ENCODE measurements at regions not wholly inside any gene's neighbourhood (a gene's known extent, or its start where the extent isn't known, plus 50 kb on each side); places are given as distances from the start of the nearest gene placed in this dataset.

DNA sequence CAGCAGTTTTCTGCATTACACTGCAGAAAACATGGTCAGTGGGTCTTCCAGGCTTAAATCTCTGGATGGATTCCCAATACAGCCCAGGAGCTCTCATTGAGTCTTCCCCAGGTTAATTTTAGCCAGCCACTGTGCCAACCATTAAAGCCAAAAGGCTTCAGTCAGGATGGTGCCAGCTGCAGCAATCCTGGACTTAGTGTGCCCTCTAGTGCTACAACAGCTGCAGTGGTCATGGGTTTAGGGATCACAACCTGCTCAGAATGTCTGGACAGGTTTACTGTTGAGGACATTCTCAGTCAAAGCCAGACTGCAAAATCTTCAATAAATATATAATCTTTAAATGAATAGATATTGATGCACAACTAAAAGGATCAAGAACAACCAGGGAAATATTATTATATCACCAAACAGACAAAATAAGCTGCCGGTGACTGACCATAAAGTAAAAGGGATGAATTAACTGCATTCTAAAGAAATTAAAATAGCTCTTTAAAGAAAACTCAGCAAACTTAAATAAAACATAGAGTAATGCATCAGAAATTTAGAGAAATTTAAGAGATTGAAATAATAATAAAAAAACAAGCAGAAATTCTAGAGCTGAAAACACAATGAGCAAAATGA, 639.9 kb downstream of the SPOCK3 start (continued):
- TF ChIP-seq DNMT1 (IDR thresholded peaks at IDR 0.05) (no peak), ESRRA (IDR thresholded peaks at IDR 0.05; ENCODE audit: borderline replicate concordance, low read depth) (no peak), THRAP3 (IDR thresholded peaks at IDR 0.05; ENCODE audit: borderline replicate concordance) (no peak), OTX1 (CRISPR knock-in tag; IDR thresholded peaks at IDR 0.05) (no peak), ZNF311 (CRISPR knock-in tag; IDR thresholded peaks at IDR 0.05) (no peak), ETV6 (IDR thresholded peaks at IDR 0.05; ENCODE audit: borderline replicate concordance in 1 of 2, low read depth in 2 of 2, low read length in 1 of 2) (no peak), ETV6 (CRISPR knock-in tag; IDR thresholded peaks at IDR 0.05; ENCODE audit: borderline replicate concordance) (no peak), CREB1 (IDR thresholded peaks at IDR 0.05) (no peak), CREB1 (CRISPR knock-in tag; IDR thresholded peaks at IDR 0.05) (no peak), KLF1 (tag; IDR thresholded peaks at IDR 0.05) (no peak), KLF13 (tag; IDR thresholded peaks at IDR 0.05; ENCODE audit: borderline replicate concordance, low read depth) (no peak)
- TF ChIP-seq, protein P1, sequence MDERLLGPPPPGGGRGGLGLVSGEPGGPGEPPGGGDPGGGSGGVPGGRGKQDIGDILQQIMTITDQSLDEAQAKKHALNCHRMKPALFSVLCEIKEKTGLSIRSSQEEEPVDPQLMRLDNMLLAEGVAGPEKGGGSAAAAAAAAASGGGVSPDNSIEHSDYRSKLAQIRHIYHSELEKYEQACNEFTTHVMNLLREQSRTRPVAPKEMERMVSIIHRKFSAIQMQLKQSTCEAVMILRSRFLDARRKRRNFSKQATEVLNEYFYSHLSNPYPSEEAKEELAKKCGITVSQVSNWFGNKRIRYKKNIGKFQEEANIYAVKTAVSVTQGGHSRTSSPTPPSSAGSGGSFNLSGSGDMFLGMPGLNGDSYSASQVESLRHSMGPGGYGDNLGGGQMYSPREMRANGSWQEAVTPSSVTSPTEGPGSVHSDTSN (CRISPR knock-in tag; IDR thresholded peaks at IDR 0.05; ENCODE audit: low read depth) = no peak
- TF ChIP-seq, protein P1 (tag; conservative IDR thresholded peaks at IDR 0.05; ENCODE audit: low read depth) = no peak
- TF ChIP-seq, protein P2, sequence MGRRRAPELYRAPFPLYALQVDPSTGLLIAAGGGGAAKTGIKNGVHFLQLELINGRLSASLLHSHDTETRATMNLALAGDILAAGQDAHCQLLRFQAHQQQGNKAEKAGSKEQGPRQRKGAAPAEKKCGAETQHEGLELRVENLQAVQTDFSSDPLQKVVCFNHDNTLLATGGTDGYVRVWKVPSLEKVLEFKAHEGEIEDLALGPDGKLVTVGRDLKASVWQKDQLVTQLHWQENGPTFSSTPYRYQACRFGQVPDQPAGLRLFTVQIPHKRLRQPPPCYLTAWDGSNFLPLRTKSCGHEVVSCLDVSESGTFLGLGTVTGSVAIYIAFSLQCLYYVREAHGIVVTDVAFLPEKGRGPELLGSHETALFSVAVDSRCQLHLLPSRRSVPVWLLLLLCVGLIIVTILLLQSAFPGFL (CRISPR knock-in tag; IDR thresholded peaks at IDR 0.05) = no peak
- TF ChIP-seq, protein P3, sequence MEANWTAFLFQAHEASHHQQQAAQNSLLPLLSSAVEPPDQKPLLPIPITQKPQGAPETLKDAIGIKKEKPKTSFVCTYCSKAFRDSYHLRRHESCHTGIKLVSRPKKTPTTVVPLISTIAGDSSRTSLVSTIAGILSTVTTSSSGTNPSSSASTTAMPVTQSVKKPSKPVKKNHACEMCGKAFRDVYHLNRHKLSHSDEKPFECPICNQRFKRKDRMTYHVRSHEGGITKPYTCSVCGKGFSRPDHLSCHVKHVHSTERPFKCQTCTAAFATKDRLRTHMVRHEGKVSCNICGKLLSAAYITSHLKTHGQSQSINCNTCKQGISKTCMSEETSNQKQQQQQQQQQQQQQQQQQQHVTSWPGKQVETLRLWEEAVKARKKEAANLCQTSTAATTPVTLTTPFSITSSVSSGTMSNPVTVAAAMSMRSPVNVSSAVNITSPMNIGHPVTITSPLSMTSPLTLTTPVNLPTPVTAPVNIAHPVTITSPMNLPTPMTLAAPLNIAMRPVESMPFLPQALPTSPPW (CRISPR knock-in tag; IDR thresholded peaks at IDR 0.05) = no peak
- TF ChIP-seq, protein P4, sequence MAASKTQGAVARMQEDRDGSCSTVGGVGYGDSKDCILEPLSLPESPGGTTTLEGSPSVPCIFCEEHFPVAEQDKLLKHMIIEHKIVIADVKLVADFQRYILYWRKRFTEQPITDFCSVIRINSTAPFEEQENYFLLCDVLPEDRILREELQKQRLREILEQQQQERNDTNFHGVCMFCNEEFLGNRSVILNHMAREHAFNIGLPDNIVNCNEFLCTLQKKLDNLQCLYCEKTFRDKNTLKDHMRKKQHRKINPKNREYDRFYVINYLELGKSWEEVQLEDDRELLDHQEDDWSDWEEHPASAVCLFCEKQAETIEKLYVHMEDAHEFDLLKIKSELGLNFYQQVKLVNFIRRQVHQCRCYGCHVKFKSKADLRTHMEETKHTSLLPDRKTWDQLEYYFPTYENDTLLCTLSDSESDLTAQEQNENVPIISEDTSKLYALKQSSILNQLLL (CRISPR knock-in tag; IDR thresholded peaks at IDR 0.05; ENCODE audit: borderline replicate concordance) = no peak
